IMR-90 (cell line): ENCODE measurements at regions not wholly inside any gene's neighbourhood (a gene's known extent, or its start where the extent isn't known, plus 50 kb on each side); places are given as distances from the start of the nearest gene placed in this dataset.

Experiments used
- BHLHE40 ChIP-seq: fragments of 150-350 bp; IDR thresholded peaks from 2 replicates; pipeline ENCODE4 v1.6.1; 2016; ENCODE audit warnings: mild to moderate bottlenecking, low read depth, low read length
- CEBPB ChIP-seq: IDR thresholded peaks from 2 replicates; pipeline ENCODE4 v1.6.1; 2012; ENCODE audit warnings: low read depth, low read length, improper control_type of control experiment
- CTCF ChIP-seq: conservative IDR thresholded peaks from 2 replicates; pipeline ENCODE4 v1.5.1; 2012; ENCODE audit warnings: mild to moderate bottlenecking, low read depth, low read length, improper control_type of control experiment
- FOS ChIP-seq: fragments of 150-350 bp; IDR thresholded peaks from 2 replicates; pipeline ENCODE4 v1.6.1; 2016; ENCODE audit warnings: low read depth, low read length
- MAFK ChIP-seq: IDR thresholded peaks from 2 replicates; pipeline ENCODE4 v1.6.1; 2012; ENCODE audit warnings: low read depth, low read length, improper control_type of control experiment
- MAZ ChIP-seq: IDR thresholded peaks from 2 replicates; pipeline ENCODE4 v1.6.1; 2012; ENCODE audit warnings: low read depth, mild to moderate bottlenecking, low read length, improper control_type of control experiment, moderate library complexity, borderline replicate concordance
- MXI1 ChIP-seq: IDR thresholded peaks from 2 replicates; pipeline ENCODE4 v1.6.1; 2012; ENCODE audit warnings: low read depth, mild to moderate bottlenecking, low read length, moderate library complexity, borderline replicate concordance
- POLR2A ChIP-seq: IDR thresholded peaks from 2 replicates; pipeline ENCODE4 v1.6.1; 2012; ENCODE audit warnings: mild to moderate bottlenecking, low read depth, low read length
- RAD21 ChIP-seq: IDR thresholded peaks from 2 replicates; pipeline ENCODE4 v1.6.1; 2012; ENCODE audit warnings: low read length, improper control_type of control experiment
- RCOR1 ChIP-seq: IDR thresholded peaks from 2 replicates; pipeline ENCODE4 v1.6.1; 2012; ENCODE audit warnings: mild to moderate bottlenecking, low read length, improper control_type of control experiment; ENCODE audit not compliant: insufficient replicate concordance
- RFX5 ChIP-seq: IDR thresholded peaks from 2 replicates; pipeline ENCODE4 v1.8.0; 2012; ENCODE audit warnings: low read depth, mild to moderate bottlenecking, low read length, moderate library complexity
- SMC3 ChIP-seq: fragments of 150-350 bp; IDR thresholded peaks from 2 replicates; pipeline ENCODE4 v1.6.1; 2016; ENCODE audit warnings: low read depth, mild to moderate bottlenecking, antibody characterized with exemption, low read length, moderate library complexity
- TF ChIP-seq, protein P1 (sequence below): fragments of 150-350 bp; IDR thresholded peaks from 2 replicates; pipeline ENCODE4 v1.6.1; 2016; ENCODE audit warnings: low read depth, mild to moderate bottlenecking, low read length, moderate library complexity, borderline replicate concordance
- TF ChIP-seq, protein P2 (sequence below): fragments of 150-350 bp; IDR thresholded peaks from 2 replicates; pipeline ENCODE4 v1.6.1; 2017; ENCODE audit warnings: mild to moderate bottlenecking, antibody characterized with exemption, low read length, low read depth

DNA sequence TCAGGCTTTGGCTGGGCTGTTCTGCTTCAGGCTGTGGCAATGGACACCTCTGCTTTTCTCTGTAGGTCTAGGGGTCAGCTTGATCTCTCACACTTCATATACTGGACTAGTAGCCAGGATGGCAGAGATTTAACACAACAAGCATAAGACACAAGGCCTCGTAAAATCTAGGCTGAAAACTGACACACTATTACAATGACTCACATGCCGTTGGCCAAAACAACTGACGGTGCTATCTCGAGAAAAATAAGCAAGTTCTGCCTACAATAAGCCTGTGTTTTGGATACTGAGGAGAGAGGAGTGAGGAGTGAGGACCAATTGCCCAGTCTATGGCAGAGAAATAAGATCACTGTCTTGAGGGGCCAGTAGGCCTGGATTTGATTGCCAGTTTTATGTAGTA, 840.7 kb upstream of the ADAMTS5 start:
- no peak for TF ChIP-seq CTCF
- TF ChIP-seq RAD21, result no peak
- no peak for TF ChIP-seq RFX5
- no peak for TF ChIP-seq POLR2A
- TF ChIP-seq, protein P1, sequence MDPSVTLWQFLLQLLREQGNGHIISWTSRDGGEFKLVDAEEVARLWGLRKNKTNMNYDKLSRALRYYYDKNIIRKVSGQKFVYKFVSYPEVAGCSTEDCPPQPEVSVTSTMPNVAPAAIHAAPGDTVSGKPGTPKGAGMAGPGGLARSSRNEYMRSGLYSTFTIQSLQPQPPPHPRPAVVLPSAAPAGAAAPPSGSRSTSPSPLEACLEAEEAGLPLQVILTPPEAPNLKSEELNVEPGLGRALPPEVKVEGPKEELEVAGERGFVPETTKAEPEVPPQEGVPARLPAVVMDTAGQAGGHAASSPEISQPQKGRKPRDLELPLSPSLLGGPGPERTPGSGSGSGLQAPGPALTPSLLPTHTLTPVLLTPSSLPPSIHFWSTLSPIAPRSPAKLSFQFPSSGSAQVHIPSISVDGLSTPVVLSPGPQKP, result no peak
- no peak for TF ChIP-seq MXI1
- TF ChIP-seq BHLHE40, result no peak
- TF ChIP-seq CEBPB, result no peak
- TF ChIP-seq RCOR1, result no peak
- no peak for TF ChIP-seq MAZ
- TF ChIP-seq, protein P2, sequence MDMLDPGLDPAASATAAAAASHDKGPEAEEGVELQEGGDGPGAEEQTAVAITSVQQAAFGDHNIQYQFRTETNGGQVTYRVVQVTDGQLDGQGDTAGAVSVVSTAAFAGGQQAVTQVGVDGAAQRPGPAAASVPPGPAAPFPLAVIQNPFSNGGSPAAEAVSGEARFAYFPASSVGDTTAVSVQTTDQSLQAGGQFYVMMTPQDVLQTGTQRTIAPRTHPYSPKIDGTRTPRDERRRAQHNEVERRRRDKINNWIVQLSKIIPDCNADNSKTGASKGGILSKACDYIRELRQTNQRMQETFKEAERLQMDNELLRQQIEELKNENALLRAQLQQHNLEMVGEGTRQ, result no peak
- TF ChIP-seq SMC3, result no peak
- no peak for TF ChIP-seq FOS
- TF ChIP-seq MAFK, result no peak
